Endothelial cell of umbilical vein (primary cell): ENCODE measurements at regions not wholly inside any gene's neighbourhood (a gene's known extent, or its start where the extent isn't known, plus 50 kb on each side); places are given as distances from the start of the nearest gene placed in this dataset.

ENCODE experiments used
- BruUV-seq: library from RNA; stranded (reverse); fragments of 400-500 nt; replicated peaks from 2 replicates; lab custom pipeline; 2021; lab: Mats Ljungman, UMichigan
- CTCF ChIA-PET: fragments of 300-600, 350-600 bp; sonication (Branson Sonifier 250); formaldehyde crosslinking; loops from one replicate; lab custom pipeline; 2021; ENCODE audit warnings: antibody characterized with exemption, inconsistent platforms; lab: Charles Lee
- POLR2A ChIA-PET: fragments of 300-600, 350-600 bp; sonication (Branson Sonifier 250); formaldehyde crosslinking; loops from one replicate; lab custom pipeline; 2021; ENCODE audit warnings: antibody characterized with exemption, inconsistent platforms; lab: Charles Lee
- DNase-seq: peaks from one replicate; pipeline ENCODE4 v3.0.0-alpha.2; 2011; ENCODE audit warnings: low read depth, low spot score
- FAIRE-seq: peaks from 2 replicates; lab custom pipeline; 2011; peaks lifted over from hg19 to GRCh38; lab: Jason Lieb, UNC
- H2AFZ ChIP-seq: 2 replicates; pipeline ENCODE4 v1.6.0; 2012; ENCODE audit warnings: low read depth, low read length, control low read depth, inconsistent platforms
- H3K27ac ChIP-seq: 2 replicates; pipeline ENCODE4 v1.5.1; 2011; ENCODE audit warnings: low read depth, mild to moderate bottlenecking, control low read depth, low read length, moderate library complexity; ENCODE audit not compliant: insufficient read depth
- H3K27me3 ChIP-seq, 2 experiments: 2 replicates each; pipeline versions ENCODE4 v1.6.0 to v1.6.1; 2011; ENCODE audit warnings: low read length in 2 of 2, mixed read lengths in 1 of 2; ENCODE audit not compliant: control insufficient read depth in 2 of 2, insufficient read depth in 2 of 2
- H3K36me3 ChIP-seq, 2 experiments: 2 replicates in 1 of 2; 3 replicates in 1 of 2; pipeline ENCODE4 v1.5.1; 2011; ENCODE audit warnings: low read length in 2 of 2, mild to moderate bottlenecking in 1 of 2, moderate library complexity in 1 of 2; ENCODE audit not compliant: control insufficient read depth in 2 of 2, insufficient read depth in 2 of 2; ENCODE audit errors: extremely low read depth in 1 of 2
- H3K4me1 ChIP-seq: 3 replicates; pipeline ENCODE4 v1.5.1; 2011; ENCODE audit warnings: mild to moderate bottlenecking, low read length; ENCODE audit not compliant: control insufficient read depth, insufficient read depth; ENCODE audit errors: extremely low read depth
- H3K4me2 ChIP-seq: 2 replicates; pipeline ENCODE4 v1.6.1; 2011; ENCODE audit warnings: low read length, control low read depth, mixed read lengths; ENCODE audit not compliant: insufficient read depth
- H3K4me3 ChIP-seq, 3 experiments: fragments of 200-600 bp in 1 of 3; sonication (generic), shearing (Covaris generic) in 1 of 3; replicated peaks in 1 of 3; 2 replicates each; pipeline ENCODE4 v1.5.1; 2011 to 2016; ENCODE audit warnings: control low read depth in 3 of 3, low read length in 3 of 3, mild to moderate bottlenecking in 2 of 3, inconsistent platforms in 1 of 3, low read depth in 1 of 3, moderate library complexity in 1 of 3; ENCODE audit not compliant: insufficient read depth in 1 of 3
- H3K79me2 ChIP-seq: 2 replicates; pipeline ENCODE4 v1.6.0; 2012; ENCODE audit warnings: low read length, inconsistent platforms; ENCODE audit not compliant: control insufficient read depth, insufficient read depth
- H3K9ac ChIP-seq: replicated peaks from 2 replicates; pipeline ENCODE3; 2011; ENCODE audit warnings: low read length, control low read depth; ENCODE audit not compliant: insufficient read depth; ENCODE audit errors: extremely low read depth
- H3K9me1 ChIP-seq: replicated peaks from 3 replicates; pipeline ENCODE4 v1.6.0; 2011; ENCODE audit warnings: mild to moderate bottlenecking, low read length; ENCODE audit not compliant: control insufficient read depth, insufficient read depth; ENCODE audit errors: extremely low read depth
- H3K9me3 ChIP-seq: replicated peaks from 2 replicates; pipeline ENCODE4 v1.5.1; 2012; ENCODE audit warnings: low read length, inconsistent platforms; ENCODE audit not compliant: control insufficient read depth, insufficient read depth
- H4K20me1 ChIP-seq: replicated peaks from 2 replicates; pipeline ENCODE3; 2011; ENCODE audit warnings: mild to moderate bottlenecking, low read length; ENCODE audit not compliant: control insufficient read depth, insufficient read depth; ENCODE audit errors: extremely low read depth
- CTCF ChIP-seq, 2 donors: IDR thresholded peaks; 1 replicate in 1 of 2; 2 replicates in 1 of 2; pipeline ENCODE4 v1.5.1; 2011; ENCODE audit warnings: low read length in 2 of 2, mild to moderate bottlenecking in 2 of 2, moderate library complexity in 2 of 2, control low read depth in 1 of 2, inconsistent platforms in 1 of 2, low read depth in 1 of 2; ENCODE audit not compliant: insufficient read depth in 1 of 2; ENCODE audit errors: extremely low read depth in 1 of 2
- EZH2 ChIP-seq: IDR thresholded peaks from 2 replicates; pipeline ENCODE4 v1.6.1; 2012; ENCODE audit warnings: borderline replicate concordance, low read depth, mild to moderate bottlenecking, moderate library complexity, low read length, inconsistent platforms; ENCODE audit not compliant: severe bottlenecking
- FOS ChIP-seq: IDR thresholded peaks from 2 replicates; pipeline ENCODE4 v1.6.1; 2011; ENCODE audit warnings: mild to moderate bottlenecking, low read length, moderate library complexity, borderline replicate concordance; ENCODE audit not compliant: insufficient read depth
- GATA2 ChIP-seq: IDR thresholded peaks from 2 replicates; pipeline ENCODE4 v1.7.0; 2011; ENCODE audit warnings: low read depth, mild to moderate bottlenecking, moderate library complexity, mixed read lengths, low read length; ENCODE audit not compliant: insufficient read length, insufficient read depth
- JUN ChIP-seq: IDR thresholded peaks from 2 replicates; pipeline ENCODE4 v1.6.1; 2011; ENCODE audit warnings: borderline replicate concordance, low read depth; ENCODE audit not compliant: insufficient read length, insufficient read depth
- MAX ChIP-seq: IDR thresholded peaks from 2 replicates; pipeline ENCODE4 v1.6.1; 2011; ENCODE audit not compliant: insufficient read depth, insufficient read length
- MYC ChIP-seq: IDR thresholded peaks from one replicate; pipeline ENCODE4 v1.6.1; 2011; ENCODE audit warnings: mild to moderate bottlenecking, low read depth, low read length
- POLR2A ChIP-seq: IDR thresholded peaks from 2 replicates; pipeline ENCODE4 v1.6.1; 2012; ENCODE audit warnings: low read depth, mild to moderate bottlenecking, control low read depth, low read length
- POLR2AphosphoS5 ChIP-seq: IDR thresholded peaks from 2 replicates; pipeline ENCODE4 v1.6.1; 2012; ENCODE audit warnings: low read depth, mild to moderate bottlenecking, control low read depth, low read length, moderate library complexity; ENCODE audit not compliant: insufficient read depth
- dilution Hi-C: fragments of 300-500 bp; cut with MboI; formaldehyde crosslinking; loops from one replicate; pipeline ENCODE4 v1.15.0; 2019; ENCODE audit warnings: low sequenced_read_pairs; ENCODE audit not compliant: extremely low pct_ligation_motif_present
- intact Hi-C: fragments of 100-400 bp; cut with micrococcal nuclease; formaldehyde crosslinking; loops from one replicate; pipeline ENCODE4 v1.10.0; 2022

GRCh38 chr17:27070836-27071235 is 223.1 kb upstream of the WSB1 start:
- no peaks in the 10 kb centered on the region for H3K79me2 ChIP-seq
- H3K27ac ChIP-seq = no peak overlapping the region
- intact Hi-C loops (no loop called here), dilution Hi-C loops (no loop called here)
- no peaks in the 10 kb centered on the region for H4K20me1 ChIP-seq
- no peak for DNase-seq
- BruUV-seq = no TSS peak
- ChIA-PET POLR2A (no interaction called here), CTCF (no interaction called here)
- no peak overlapping the region for H3K4me2 ChIP-seq
- H3K36me3 ChIP-seq = no peaks in the 10 kb centered on the region
- TF ChIP-seq MAX = no peak
- no peak for TF ChIP-seq CTCF (IDR thresholded peaks at IDR 0.05; ENCODE audit: extremely low read depth in 1 of 2, insufficient read depth in 1 of 2, low read depth in 1 of 2, low read length in 2 of 2)
- no peak for TF ChIP-seq POLR2AphosphoS5
- no peak for TF ChIP-seq EZH2
- no peak for TF ChIP-seq POLR2A
- no peak for TF ChIP-seq GATA2
- no peak for TF ChIP-seq JUN
- no peak for TF ChIP-seq FOS
- no peak for TF ChIP-seq MYC
- no peak overlapping the region for H3K4me3 ChIP-seq
- H3K4me1 ChIP-seq = no peaks in the 10 kb centered on the region
- FAIRE-seq = no peak
- no peaks in the 10 kb centered on the region for H3K9me3 ChIP-seq
- H3K27me3 ChIP-seq = no peaks in the 10 kb centered on the region
- H2AFZ ChIP-seq = no peak overlapping the region
- H3K9me1 ChIP-seq = no peaks in the 10 kb centered on the region
- H3K9ac ChIP-seq = no peak overlapping the region
